Common myeloid progenitor, CD34-positive (primary cell): ENCODE measurements at regions not wholly inside any gene's neighbourhood (a gene's known extent, or its start where the extent isn't known, plus 50 kb on each side); places are given as distances from the start of the nearest gene placed in this dataset.
"Not testable (repeated sequence)": the region's sequence is repeated elsewhere in the genome, so short reads cannot be mapped to it uniquely, and the experiment has no call there.

Source experiments
- CTCF ChIA-PET: fragments of 350-600 bp; sonication (Branson Sonifier 250); formaldehyde crosslinking; loops from one replicate; lab custom pipeline; 2021; ENCODE audit warnings: antibody characterized with exemption; lab: Charles Lee
- POLR2A ChIA-PET: fragments of 350-600 bp; sonication (Branson Sonifier 250); formaldehyde crosslinking; loops from one replicate; lab custom pipeline; 2021; ENCODE audit warnings: antibody characterized with exemption; lab: Charles Lee
- DNase-seq, 3 donors: peaks; one replicate each; pipeline versions ENCODE4 v3.0.0 to v3.0.0-alpha.2; 2013
- H3K27ac ChIP-seq, 2 experiments: 1 replicate in 1 of 2; 2 replicates in 1 of 2; pipeline ENCODE4 v1.7.0; 2013; ENCODE audit warnings: inconsistent platforms in 2 of 2, low read length in 2 of 2, mild to moderate bottlenecking in 2 of 2, low read depth in 1 of 2, moderate library complexity in 1 of 2; ENCODE audit not compliant: severe bottlenecking in 2 of 2, insufficient read depth in 1 of 2, poor library complexity in 1 of 2
- H3K27me3 ChIP-seq, 5 experiments: replicated peaks in 2 of 5; 1 replicate in 3 of 5; 2 replicates in 2 of 5; pipeline versions ENCODE4 v1.6.1 to v1.7.0; 2013; ENCODE audit warnings: low read length in 4 of 5, mild to moderate bottlenecking in 2 of 5, moderate library complexity in 2 of 5, inconsistent platforms in 1 of 5; ENCODE audit not compliant: insufficient read depth in 5 of 5, control insufficient read depth in 4 of 5
- H3K36me3 ChIP-seq, 4 experiments: 1 replicate in 2 of 4; 2 replicates in 2 of 4; pipeline versions ENCODE4 v1.6.1 to v1.7.0; 2013; ENCODE audit warnings: low read length in 3 of 4, control low read depth in 1 of 4, mild to moderate bottlenecking in 1 of 4; ENCODE audit not compliant: control insufficient read depth in 4 of 4, insufficient read depth in 4 of 4
- H3K4me1 ChIP-seq, 4 experiments: 1 replicate in 3 of 4; 2 replicates in 1 of 4; pipeline versions ENCODE4 v1.6.1 to v1.7.1; 2013; ENCODE audit warnings: low read length in 3 of 4, mild to moderate bottlenecking in 3 of 4, control low read depth in 1 of 4, inconsistent platforms in 1 of 4, moderate library complexity in 1 of 4; ENCODE audit not compliant: control insufficient read depth in 4 of 4, insufficient read depth in 4 of 4; ENCODE audit errors: control extremely low read depth in 1 of 4
- H3K4me3 ChIP-seq, 7 experiments: 1 replicate in 4 of 7; 2 replicates in 3 of 7; pipeline versions ENCODE4 v1.5.1 to v1.7.0; 2013; ENCODE audit warnings: mild to moderate bottlenecking in 7 of 7, low read length in 6 of 7, moderate library complexity in 6 of 7, inconsistent platforms in 2 of 7, low read depth in 2 of 7, control low read depth in 1 of 7; ENCODE audit not compliant: insufficient read depth in 4 of 7, control insufficient read depth in 1 of 7; ENCODE audit errors: extremely low read depth in 1 of 7
- H3K9me3 ChIP-seq, 5 experiments: 1 replicate in 4 of 5; 2 replicates in 1 of 5; pipeline versions ENCODE4 v1.6.1 to v1.7.1; 2013; ENCODE audit warnings: low read length in 4 of 5, mild to moderate bottlenecking in 2 of 5, inconsistent platforms in 1 of 5, low read depth in 1 of 5, moderate library complexity in 1 of 5; ENCODE audit not compliant: control insufficient read depth in 4 of 5, insufficient read depth in 2 of 5; ENCODE audit errors: control extremely low read depth in 1 of 5
- WGBS: methylation state at CpG from one replicate; pipeline ENCODE4 v1.1.5; 2013; ENCODE audit not compliant: insufficient coverage; 5-methylcytosine and 5-hydroxymethylcytosine counted together

DNA sequence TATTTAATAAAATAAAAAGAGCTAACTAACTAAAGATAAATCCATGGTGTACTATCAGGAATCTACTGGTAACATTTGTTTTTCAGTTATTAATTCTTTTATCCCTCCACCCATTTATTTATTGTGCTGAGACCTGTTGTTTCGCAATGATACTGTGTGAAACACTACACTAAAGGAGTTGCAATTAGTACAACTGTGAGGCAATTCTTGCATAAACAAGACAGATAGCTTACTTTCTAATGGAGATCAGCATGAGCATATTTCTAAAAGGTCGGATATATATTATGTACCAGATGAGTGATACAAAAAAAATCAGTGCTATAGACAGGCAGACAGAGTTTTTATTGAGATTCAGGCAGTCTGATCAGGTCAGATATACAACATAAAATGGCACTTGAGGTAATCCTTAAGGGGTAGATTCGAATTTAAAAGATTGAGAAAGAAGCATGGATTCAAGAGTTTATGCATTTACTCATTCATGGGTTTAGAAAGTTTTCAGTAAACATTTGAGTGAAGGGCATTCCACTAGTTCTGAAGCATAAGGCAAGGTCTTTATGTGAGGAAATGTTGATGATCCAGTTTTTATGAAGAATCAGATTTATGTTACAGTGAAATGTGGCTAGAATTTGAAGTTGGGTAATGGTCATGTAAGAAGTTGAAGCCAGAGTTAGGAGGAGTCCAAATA, 147.6 kb downstream of the POLR1F start:
- no peaks in the 10 kb centered on the region for H3K4me1 ChIP-seq
- CTCF ChIA-PET = no interaction called here
- no peaks in the 10 kb centered on the region for H3K27me3 ChIP-seq
- POLR2A ChIA-PET = no interaction called here
- H3K9me3 ChIP-seq = peaks cover 0 to 2% (median 0%) of the 10 kb centered on the region in 5 experiments
- no peak overlapping the region for H3K27ac ChIP-seq
- no peak for DNase-seq
- no peaks in the 10 kb centered on the region for H3K36me3 ChIP-seq
- H3K4me3 ChIP-seq = no peak overlapping the region
- 94% methylated on average over 3 of the region's 3 CpGs for WGBS

DNA sequence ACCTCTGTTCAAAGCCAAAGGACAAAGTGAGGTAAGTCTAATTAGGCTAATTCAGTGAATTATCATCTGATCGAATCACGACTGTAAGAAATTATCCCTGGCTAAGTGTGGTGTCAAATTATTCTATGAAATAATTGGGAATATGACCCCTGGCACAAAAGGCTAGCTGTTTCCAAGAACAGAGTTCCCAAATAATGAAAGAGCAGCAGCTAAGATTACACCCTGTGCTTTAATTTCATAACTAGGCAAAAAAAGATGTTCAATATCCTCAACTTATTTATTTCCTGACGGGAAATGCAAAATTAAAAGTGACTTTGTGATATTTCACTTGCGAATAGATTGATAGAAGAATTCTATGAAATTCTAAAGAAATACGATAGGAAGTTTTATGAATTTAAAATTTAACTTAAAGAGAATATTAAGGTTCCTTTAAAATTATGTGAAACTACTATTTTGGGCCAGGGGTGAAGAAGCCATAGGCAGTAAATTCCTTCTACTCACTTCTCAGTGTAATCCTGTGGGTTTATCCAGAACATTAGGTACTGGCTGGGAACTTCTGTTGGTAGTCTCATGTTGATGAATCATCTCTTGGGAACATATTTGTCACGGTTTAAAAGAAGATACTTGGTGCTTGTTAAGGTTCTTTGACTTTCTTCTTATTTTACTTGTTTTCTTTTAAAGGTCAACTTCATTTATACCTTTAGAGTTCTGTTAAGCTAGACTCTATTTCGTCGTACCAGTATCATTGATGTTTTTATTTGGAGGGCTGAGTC, 148.5 kb downstream of the POLR1F start:
- Histone ChIP-seq H3K36me3 (no peaks in the 10 kb centered on the region), H3K27ac (no peak overlapping the region), H3K9me3 (peaks cover 0 to 2% (median 0%) of the 10 kb centered on the region in 5 experiments), H3K4me1 (no peaks in the 10 kb centered on the region), H3K27me3 (no peaks in the 10 kb centered on the region), H3K4me3 (no peak overlapping the region)
- ChIA-PET POLR2A (no interaction called here), CTCF (no interaction called here)
- no peak for DNase-seq
- WGBS = 100% methylated on average over 1 of the region's 8 CpGs

DNA sequence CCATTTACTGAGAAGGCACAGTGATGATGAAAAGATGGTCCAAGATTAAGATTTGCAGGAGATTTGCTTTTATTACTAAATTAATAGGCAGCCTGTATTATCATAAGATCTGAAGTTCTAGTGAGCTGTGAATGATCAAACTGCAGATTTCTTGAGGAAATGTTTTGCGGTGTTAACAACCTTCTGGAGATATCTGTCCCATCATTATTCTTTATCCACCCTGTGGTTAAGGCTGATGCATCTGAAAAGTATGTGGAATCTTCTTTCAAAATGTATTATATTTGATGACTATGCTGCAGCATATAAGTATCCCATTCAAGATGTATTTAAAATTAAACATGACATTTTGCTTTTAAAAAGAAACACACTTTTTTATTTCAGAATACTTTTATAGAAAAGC, 150.3 kb downstream of the POLR1F start:
- Histone ChIP-seq H3K27me3 (no peaks in the 10 kb centered on the region), H3K4me3 (no peak overlapping the region), H3K9me3 (peaks cover 0 to 2% (median 0%) of the 10 kb centered on the region in 5 experiments), H3K27ac (no peak overlapping the region), H3K36me3 (no peaks in the 10 kb centered on the region), H3K4me1 (no peaks in the 10 kb centered on the region)
- WGBS = no CpG with 5 or more reads among the region's 1 CpG
- no peak for DNase-seq
- ChIA-PET CTCF (no interaction called here), POLR2A (no interaction called here)

DNA sequence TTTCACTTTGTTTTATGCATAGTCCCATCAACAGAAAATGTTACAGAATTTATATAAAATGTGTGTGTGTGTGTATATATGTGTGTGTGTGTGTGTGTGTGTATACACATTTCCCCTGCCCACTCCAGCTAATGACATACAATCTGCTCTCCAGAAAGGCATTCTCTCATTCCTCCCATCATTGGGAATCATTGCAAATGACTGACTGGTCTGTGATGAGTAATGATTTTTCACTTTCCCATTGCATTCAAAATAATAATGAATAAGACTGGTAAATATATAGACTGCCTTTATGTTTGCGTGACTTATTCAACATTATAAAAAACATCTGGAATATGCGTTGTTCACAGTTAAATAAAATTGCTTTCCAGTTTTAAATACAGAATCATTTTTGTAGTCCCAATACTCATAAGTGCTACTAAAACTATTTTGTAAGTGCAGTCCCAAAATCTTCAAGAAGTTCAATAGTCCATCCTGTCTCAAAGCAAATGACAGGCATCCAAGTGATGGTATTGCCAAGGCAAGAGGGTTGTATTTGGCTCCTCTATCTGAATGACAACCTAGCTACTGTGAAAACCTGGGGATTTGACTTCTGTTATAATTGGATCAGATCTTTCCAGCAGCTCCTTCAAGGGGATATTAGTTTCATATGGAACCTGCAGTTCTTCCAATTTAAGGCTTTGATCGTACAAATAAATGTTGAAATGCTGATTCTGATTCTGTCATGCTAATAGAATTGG, 150.9 kb downstream of the POLR1F start:
- POLR2A ChIA-PET = no interaction called here
- no peak for DNase-seq
- Histone ChIP-seq H3K4me1 (no peaks in the 10 kb centered on the region), H3K36me3 (no peaks in the 10 kb centered on the region), H3K27me3 (no peaks in the 10 kb centered on the region), H3K27ac (no peak overlapping the region), H3K9me3 (peaks cover 0 to 2% (median 0%) of the 10 kb centered on the region in 5 experiments), H3K4me3 (no peak overlapping the region)
- CTCF ChIA-PET = no interaction called here
- WGBS = 100% methylated on average over 1 of the region's 3 CpGs

DNA sequence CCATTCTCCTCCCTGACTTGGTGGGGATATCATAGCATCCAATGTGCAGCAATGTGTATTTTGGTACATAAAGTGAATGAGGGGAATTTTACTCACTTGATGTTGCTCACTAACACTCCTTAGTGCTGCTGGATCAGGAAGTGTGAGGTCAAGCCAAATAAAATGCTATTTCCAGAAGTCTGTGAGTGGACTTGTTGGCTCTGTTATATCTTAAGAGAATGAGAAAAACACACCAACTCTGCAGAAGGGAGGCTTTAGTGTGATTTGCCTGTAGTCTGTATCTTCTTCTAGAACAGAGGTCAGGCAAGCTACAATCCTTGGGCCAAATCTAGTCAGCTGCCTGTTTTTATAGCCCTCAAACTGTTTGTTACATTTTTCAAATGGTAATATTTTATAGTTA, 154.3 kb downstream of the POLR1F start:
- Histone ChIP-seq H3K27ac (no peak overlapping the region), H3K27me3 (no peaks in the 10 kb centered on the region), H3K4me3 (no peak overlapping the region), H3K9me3 (peaks cover 0 to 2% (median 0%) of the 10 kb centered on the region in 5 experiments), H3K36me3 (no peaks in the 10 kb centered on the region), H3K4me1 (no peaks in the 10 kb centered on the region)
- DNase-seq = no peak
- ChIA-PET CTCF (interaction anchor here (1.1 kb wide), 1 partner anchor 11 kb away, joined by 4 read pairs; no protein-coding TSS in a partner anchor), POLR2A (no interaction called here)

DNA sequence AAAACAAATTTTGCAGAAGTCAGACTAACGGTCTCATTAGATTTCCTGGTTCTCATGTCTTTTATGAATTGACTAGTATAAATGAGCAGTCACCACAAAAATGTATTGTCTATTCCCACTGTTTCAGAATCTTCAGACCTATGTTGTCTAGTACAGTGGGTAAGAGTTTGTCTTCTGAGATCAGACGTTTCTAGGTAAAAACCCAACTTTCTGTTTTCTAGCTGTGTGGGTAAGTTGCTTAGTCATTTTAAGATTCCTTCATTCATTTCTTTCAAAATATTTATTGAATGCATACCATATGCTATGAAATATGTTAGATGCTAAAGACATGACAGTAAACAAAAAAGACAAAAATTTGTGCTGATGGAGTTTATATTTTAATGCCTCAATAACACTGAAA, 156.3 kb downstream of the POLR1F start:
- H3K9me3 ChIP-seq = peaks cover 0 to 2% (median 0%) of the 10 kb centered on the region in 5 experiments
- no peaks in the 10 kb centered on the region for H3K4me1 ChIP-seq
- CTCF ChIA-PET = no interaction called here
- no peaks in the 10 kb centered on the region for H3K27me3 ChIP-seq
- H3K4me3 ChIP-seq = no peak overlapping the region
- H3K27ac ChIP-seq = no peak overlapping the region
- peak in 1 of 3 donors; percentile 13 for DNase-seq
- H3K36me3 ChIP-seq = no peaks in the 10 kb centered on the region
- POLR2A ChIA-PET = no interaction called here
- WGBS = no CpG with 5 or more reads among the region's 2 CpGs

DNA sequence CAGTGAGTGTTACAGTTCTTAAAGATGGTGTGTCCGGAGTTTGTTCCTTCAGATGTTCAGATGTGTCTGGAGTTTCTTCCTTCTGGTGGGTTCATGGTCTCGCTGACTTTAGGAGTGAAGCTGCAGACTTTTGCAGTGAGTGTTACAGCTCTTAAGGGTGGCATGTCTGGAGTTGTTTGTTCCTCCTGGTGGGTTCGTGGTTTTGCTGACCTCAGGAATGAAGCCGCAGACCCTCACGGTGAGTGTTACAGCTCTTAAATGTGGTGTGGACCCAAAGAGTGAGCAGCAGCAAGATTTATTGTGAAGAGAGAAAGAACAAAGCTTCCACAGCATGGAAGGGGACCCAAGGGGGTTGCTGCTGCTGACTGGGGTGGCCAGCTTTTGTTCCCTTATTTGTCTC, 159.6 kb downstream of the POLR1F start:
- H3K27ac ChIP-seq, POLR2A ChIA-PET, H3K9me3 ChIP-seq, H3K4me3 ChIP-seq, H3K36me3 ChIP-seq, H3K27me3 ChIP-seq, H3K4me1 ChIP-seq: not testable (repeated sequence)
- peak; percentile 1 to 73 (median 53) for DNase-seq
- 10% methylated on average over 4 of the region's 5 CpGs for WGBS
- CTCF ChIA-PET = interaction anchor here (1.4 kb wide), 1 partner anchor 117 kb away, joined by 3 read pairs; no protein-coding TSS in a partner anchor
